Prostate gland (tissue), 2 donors: ENCODE measurements at regions not wholly inside any gene's neighbourhood (a gene's known extent, or its start where the extent isn't known, plus 50 kb on each side); places are given as distances from the start of the nearest gene placed in this dataset.

Experiments used
- CTCF ChIP-seq, 4 experiments: fragments of 200-600 bp in 2 of 4; fragments of 450-650 bp in 2 of 4; sonication (generic) in 2 of 4; IDR thresholded peaks; 1 replicate in 3 of 4; 2 replicates in 1 of 4; pipeline ENCODE4 v1.5.1; 2016 to 2019; ENCODE audit warnings: antibody characterized with exemption in 4 of 4, mild to moderate bottlenecking in 2 of 4, moderate library complexity in 2 of 4
- POLR2AphosphoS5 ChIP-seq: sonication (generic); formaldehyde crosslinking; IDR thresholded peaks from one replicate; pipeline ENCODE4 v1.6.1; 2017; ENCODE audit warnings: antibody characterized with exemption

GRCh38 chr2:8524388-8524787, 157.5 kb upstream of the ID2 start:
- TF ChIP-seq POLR2AphosphoS5 (no peak), CTCF (IDR thresholded peaks at IDR 0.05) (no peak)
